ENCODE measurements at regions not wholly inside any gene's neighbourhood (a gene's known extent, or its start where the extent isn't known, plus 50 kb on each side); places are given as distances from the start of the nearest gene placed in this dataset.

- H3K4me1 Mint-ChIP-seq (ENCODE audit: unreplicated experiment): no peaks in the 10 kb centered on the region
- H3K4me3 Mint-ChIP-seq: no peak overlapping the region
- no peaks in the 10 kb centered on the region for H3K9me3 Mint-ChIP-seq
- no peak for TF ChIP-seq CTCF (conservative IDR thresholded peaks at IDR 0.05)
- peaks cover 4% of the 10 kb centered on the region for H3K27me3 Mint-ChIP-seq
- H3K27ac Mint-ChIP-seq: no peak overlapping the region
- no peaks in the 10 kb centered on the region for H3K36me3 Mint-ChIP-seq
- no peak for DNase-seq (ENCODE audit: extremely low spot score, unreplicated experiment)
These were observed 355.6 kb downstream of the PRDM2 start for GRCh38 chr1:14055442-14056223.

DNA sequence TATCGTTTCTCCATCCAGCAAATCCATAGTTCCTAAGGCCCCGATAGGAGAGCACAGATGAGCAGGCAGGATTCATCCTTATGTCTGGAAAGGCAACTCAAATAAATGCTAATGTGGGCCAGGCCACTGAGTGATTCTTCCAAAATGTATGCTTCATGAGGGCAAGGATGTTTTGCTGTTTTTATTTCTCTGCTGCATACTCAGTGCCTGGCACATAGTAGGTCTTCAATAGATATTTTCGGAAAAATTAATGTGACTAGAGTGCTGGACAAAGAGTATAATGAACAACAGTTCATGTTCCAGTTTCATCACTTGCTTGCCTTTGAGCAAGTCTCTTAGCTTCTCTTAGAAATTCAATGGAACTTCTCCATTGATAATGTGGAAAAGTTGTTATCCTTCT is 357.7 kb downstream of the PRDM2 start:
- Mint-ChIP-seq H3K9me3 (no peaks in the 10 kb centered on the region), H3K4me1 (ENCODE audit: unreplicated experiment) (peaks cover 4% of the 10 kb centered on the region), H3K36me3 (no peaks in the 10 kb centered on the region), H3K27ac (no peak overlapping the region), H3K4me3 (no peak overlapping the region), H3K27me3 (no peaks in the 10 kb centered on the region)
- TF ChIP-seq CTCF (conservative IDR thresholded peaks at IDR 0.05): no peak
- DNase-seq (ENCODE audit: extremely low spot score, unreplicated experiment): no peak

GRCh38 chr1:14061204-14061603 is 361.2 kb downstream of the PRDM2 start:
- Mint-ChIP-seq H3K36me3 (no peaks in the 10 kb centered on the region), H3K9me3 (no peaks in the 10 kb centered on the region), H3K4me3 (no peak overlapping the region), H3K4me1 (ENCODE audit: unreplicated experiment) (peaks cover 12% of the 10 kb centered on the region), H3K27ac (no peak overlapping the region), H3K27me3 (no peaks in the 10 kb centered on the region)
- no peak for TF ChIP-seq CTCF (conservative IDR thresholded peaks at IDR 0.05)
- no peak for DNase-seq (ENCODE audit: extremely low spot score, unreplicated experiment)

DNA sequence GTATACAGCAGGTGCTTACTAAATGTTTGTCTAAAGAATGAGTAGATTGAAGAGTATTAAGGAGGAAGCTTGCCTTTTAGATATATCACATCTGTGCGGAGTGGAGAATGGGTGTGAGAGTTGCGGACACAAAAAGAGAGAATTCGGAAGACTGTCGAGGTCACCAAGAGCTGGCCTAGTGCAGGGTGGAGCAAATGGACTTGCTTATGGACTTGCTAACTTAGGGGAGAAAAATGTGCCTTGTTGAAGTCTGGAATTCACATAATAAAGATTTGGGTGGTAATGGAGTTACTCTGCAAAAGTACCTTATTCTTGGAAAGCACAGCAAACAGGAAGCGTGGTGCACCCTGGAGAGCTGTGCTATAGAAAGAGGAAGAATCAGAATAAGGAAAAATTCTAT is 361.7 kb downstream of the PRDM2 start:
- H3K4me3 Mint-ChIP-seq: no peak overlapping the region
- H3K27ac Mint-ChIP-seq: no peak overlapping the region
- no peaks in the 10 kb centered on the region for H3K36me3 Mint-ChIP-seq
- H3K4me1 Mint-ChIP-seq (ENCODE audit: unreplicated experiment): peaks cover 12% of the 10 kb centered on the region
- TF ChIP-seq CTCF (conservative IDR thresholded peaks at IDR 0.05): no peak
- no peaks in the 10 kb centered on the region for H3K27me3 Mint-ChIP-seq
- DNase-seq (ENCODE audit: extremely low spot score, unreplicated experiment): no peak
- no peaks in the 10 kb centered on the region for H3K9me3 Mint-ChIP-seq

- Mint-ChIP-seq H3K27me3 (no peaks in the 10 kb centered on the region), H3K4me1 (ENCODE audit: unreplicated experiment) (peaks cover 12% of the 10 kb centered on the region), H3K9me3 (no peaks in the 10 kb centered on the region), H3K4me3 (no peak overlapping the region), H3K36me3 (no peaks in the 10 kb centered on the region), H3K27ac (no peak overlapping the region)
- no peak for TF ChIP-seq CTCF (conservative IDR thresholded peaks at IDR 0.05)
- no peak for DNase-seq (ENCODE audit: extremely low spot score, unreplicated experiment)
These were observed 362.7 kb downstream of the PRDM2 start for GRCh38 chr1:14062669-14063068.

Data from type B pancreatic cell (in vitro differentiated cells).